WERI-Rb-1 (cell line): ENCODE measurements at regions not wholly inside any gene's neighbourhood (a gene's known extent, or its start where the extent isn't known, plus 50 kb on each side); places are given as distances from the start of the nearest gene placed in this dataset.

Source experiments
- DNase-seq: peaks from one replicate; pipeline ENCODE4 v3.0.0-alpha.2; 2020
- H3K27ac ChIP-seq: fragments of 250-450 bp; sonication (Bioruptor Pico); 2 replicates; pipeline ENCODE4 v1.5.1; 2020; ENCODE audit warnings: mild to moderate bottlenecking, moderate library complexity
- H3K27me3 ChIP-seq: fragments of 250-450 bp; sonication (Bioruptor Pico); 2 replicates; pipeline ENCODE4 v1.5.1; 2021; ENCODE audit warnings: mild to moderate bottlenecking, low read depth, moderate library complexity; ENCODE audit not compliant: insufficient read depth, severe bottlenecking
- H3K36me3 ChIP-seq: fragments of 250-450 bp; sonication (Bioruptor Pico); 2 replicates; pipeline ENCODE4 v1.5.1; 2020; ENCODE audit warnings: mild to moderate bottlenecking, moderate library complexity
- H3K4me3 ChIP-seq: 2 replicates; pipeline ENCODE4 v1.5.1; 2011; ENCODE audit warnings: low read depth, mild to moderate bottlenecking, control low read depth, low read length
- H3K9me3 ChIP-seq: fragments of 250-450 bp; sonication (Bioruptor Pico); 2 replicates; pipeline ENCODE4 v1.5.1; 2021; ENCODE audit warnings: mild to moderate bottlenecking, moderate library complexity; ENCODE audit not compliant: severe bottlenecking
- CTCF ChIP-seq: IDR thresholded peaks from 2 replicates; pipeline ENCODE4 v1.5.1; 2011; ENCODE audit warnings: low read depth, mild to moderate bottlenecking, control low read depth, inconsistent platforms, low read length

- Histone ChIP-seq H3K9me3 (no peaks in the 10 kb centered on the region), H3K27ac (no peak overlapping the region; the same call in 1 of the 2 replicates), H3K36me3 (no peaks in the 10 kb centered on the region), H3K4me3 (peak overlapping the region; percentile 11), H3K27me3 (no peaks in the 10 kb centered on the region)
- DNase-seq: peak; percentile 73
- TF ChIP-seq CTCF: no peak
Observed at GRCh38 chr5:66337626-66338226, 193.6 kb downstream of the SREK1 start.

DNA sequence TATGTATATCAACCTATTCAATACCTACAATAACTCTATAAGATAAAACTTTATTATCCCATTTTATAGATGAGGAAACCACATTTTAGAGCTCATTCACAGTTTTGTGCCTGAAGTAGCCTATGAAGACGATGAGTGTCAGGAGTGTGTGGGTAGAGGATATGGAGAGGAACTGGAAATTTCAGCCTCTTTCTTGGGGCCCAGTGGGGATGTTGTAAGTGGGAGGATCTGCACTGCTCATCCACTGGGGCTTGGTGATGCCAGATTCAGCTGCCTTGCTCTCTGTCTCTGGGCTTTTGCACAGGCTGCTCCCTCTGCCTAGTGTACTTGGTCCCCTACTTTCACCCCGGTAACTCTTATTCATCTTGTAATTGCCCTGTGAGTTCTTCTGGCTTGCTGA, 194.7 kb downstream of the SREK1 start:
- H3K27ac ChIP-seq: no peak overlapping the region

GRCh38 chr5:66339896-66340295, 195.8 kb downstream of the SREK1 start:
- H3K4me3 ChIP-seq: no peak overlapping the region
- no peaks in the 10 kb centered on the region for H3K9me3 ChIP-seq
- H3K36me3 ChIP-seq: no peaks in the 10 kb centered on the region
- H3K27ac ChIP-seq: no peak overlapping the region
- TF ChIP-seq CTCF: no peak
- H3K27me3 ChIP-seq: no peaks in the 10 kb centered on the region
- no peak for DNase-seq

More for the DNA sequence above, 194.7 kb downstream of the SREK1 start:
- TF ChIP-seq CTCF: no peak
- Histone ChIP-seq H3K9me3 (no peaks in the 10 kb centered on the region), H3K4me3 (no peak overlapping the region), H3K27me3 (no peaks in the 10 kb centered on the region), H3K36me3 (no peaks in the 10 kb centered on the region)
- DNase-seq: no peak

DNA sequence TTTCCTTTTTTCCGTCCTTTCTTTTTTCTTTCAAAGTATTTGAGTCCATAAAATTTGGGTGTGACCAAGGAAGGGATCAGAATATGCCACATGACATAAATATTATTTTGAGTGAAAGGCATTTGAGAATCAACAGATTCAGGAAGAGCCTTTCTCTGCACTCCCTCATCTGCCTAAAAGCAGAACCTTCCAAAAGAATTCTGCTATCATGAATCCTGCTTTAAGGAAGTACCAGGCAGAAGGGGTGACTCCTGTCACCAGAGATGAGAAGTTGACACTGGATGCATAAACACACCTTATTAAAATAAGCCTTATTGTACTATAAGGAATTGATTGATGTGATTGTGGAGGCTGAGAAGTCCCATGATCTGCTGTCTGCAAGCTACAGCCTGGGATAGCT, 196.7 kb downstream of the SREK1 start:
- no peaks in the 10 kb centered on the region for H3K9me3 ChIP-seq
- no peak for TF ChIP-seq CTCF
- H3K27me3 ChIP-seq: no peaks in the 10 kb centered on the region
- no peak overlapping the region for H3K4me3 ChIP-seq
- no peak for DNase-seq
- H3K27ac ChIP-seq: no peak overlapping the region
- no peaks in the 10 kb centered on the region for H3K36me3 ChIP-seq

GRCh38 chr5:66342341-66342880, 198.3 kb downstream of the SREK1 start:
- H3K9me3 ChIP-seq: no peaks in the 10 kb centered on the region
- TF ChIP-seq CTCF: no peak
- DNase-seq: no peak
- H3K27me3 ChIP-seq: no peaks in the 10 kb centered on the region
- H3K27ac ChIP-seq: no peak overlapping the region
- H3K4me3 ChIP-seq: no peak overlapping the region
- no peaks in the 10 kb centered on the region for H3K36me3 ChIP-seq

DNA sequence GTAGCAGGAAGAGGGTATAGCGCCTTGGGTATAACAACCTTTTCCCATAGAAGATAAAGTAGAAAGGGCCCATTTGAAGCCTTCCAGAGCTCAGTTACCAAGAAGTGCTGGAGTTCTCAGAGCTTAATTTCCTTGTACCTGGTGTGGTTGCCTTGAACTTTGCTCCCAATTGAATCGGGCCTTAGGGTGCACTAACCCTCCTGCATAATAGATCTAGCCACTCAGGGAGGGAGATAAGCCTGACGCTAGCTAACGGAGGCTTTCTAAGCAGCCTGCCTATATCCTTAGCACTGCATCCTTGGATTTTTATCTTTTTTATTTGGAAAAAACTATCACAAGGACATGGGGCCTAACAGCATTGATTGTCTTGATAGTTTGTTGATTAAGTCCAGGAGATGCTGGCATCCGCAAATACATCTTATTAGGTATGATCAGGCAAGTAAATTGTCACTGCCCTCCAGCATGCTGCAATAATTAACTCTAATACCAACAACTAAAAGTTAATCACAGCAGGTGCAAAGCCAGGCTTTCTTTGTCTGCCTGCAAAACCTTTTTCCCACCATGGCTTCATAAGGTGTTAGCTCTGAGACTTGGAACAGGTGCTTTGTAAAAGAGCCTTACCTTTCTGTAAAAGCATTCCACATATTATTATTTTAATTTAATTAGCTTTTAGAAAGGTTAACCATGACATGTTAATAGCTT, 199.4 kb downstream of the SREK1 start:
- H3K9me3 ChIP-seq: no peaks in the 10 kb centered on the region
- no peaks in the 10 kb centered on the region for H3K27me3 ChIP-seq

More for the DNA sequence above, 199.4 kb downstream of the SREK1 start:
- no peak overlapping the region for H3K4me3 ChIP-seq
- DNase-seq: no peak
- no peak overlapping the region for H3K27ac ChIP-seq
- no peak for TF ChIP-seq CTCF
- no peaks in the 10 kb centered on the region for H3K36me3 ChIP-seq
